GM21723 (cell line): ENCODE measurements at regions not wholly inside any gene's neighbourhood (a gene's known extent, or its start where the extent isn't known, plus 50 kb on each side); places are given as distances from the start of the nearest gene placed in this dataset.

Experiments
- ATAC-seq: cut with Tn5 transposase; IDR thresholded peaks from one replicate; pipeline ENCODE4 v1.9.1; 2021; ENCODE audit warnings: mild to moderate bottlenecking, moderate library complexity; ENCODE audit not compliant: unreplicated experiment

- ATAC-seq, result no peak
Observed at GRCh38 chr13:100941377-100942368, 267.1 kb upstream of the TMTC4 start.

DNA sequence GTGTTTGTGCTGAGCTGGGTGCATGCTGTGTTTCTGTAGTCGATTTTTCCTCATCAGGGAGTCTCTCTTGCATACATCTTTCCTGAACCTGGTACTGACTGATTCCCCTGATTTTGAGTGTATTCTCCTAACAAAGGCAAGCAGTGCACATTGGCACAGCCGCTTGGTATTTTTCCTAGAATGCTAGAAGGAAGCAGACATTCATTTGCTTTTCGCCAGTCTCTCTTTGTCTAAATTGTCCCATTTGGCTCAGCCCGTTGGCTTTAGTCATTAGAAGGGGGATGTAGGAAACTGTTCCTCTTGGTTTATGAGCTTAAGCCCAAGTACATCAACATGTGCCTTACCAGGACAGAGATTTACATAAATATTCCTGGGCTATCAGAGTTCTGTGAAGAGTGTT lies 266.1 kb upstream of the TMTC4 start:
- no peak for ATAC-seq

DNA sequence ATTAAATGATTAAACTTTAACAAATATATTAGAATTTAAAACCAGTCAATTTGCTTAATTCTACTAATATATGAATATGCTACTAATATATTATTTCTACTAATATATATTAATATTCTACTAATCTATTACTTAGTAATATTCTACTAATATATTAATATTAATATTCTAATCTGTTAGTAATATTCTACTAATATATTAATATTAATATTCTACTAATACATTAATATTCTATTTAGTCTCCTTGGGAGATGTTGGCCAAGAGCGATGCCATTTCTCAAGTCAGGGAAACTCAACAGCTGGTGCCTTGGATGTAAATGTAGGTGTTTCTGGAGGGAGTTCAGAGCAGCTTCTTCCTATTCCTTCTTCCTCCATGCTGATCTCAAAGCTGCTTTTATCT lies 259.2 kb upstream of the TMTC4 start:
- ATAC-seq, result no peak

- no peak for ATAC-seq
Observed at GRCh38 chr13:100922599-100922998, 248.0 kb upstream of the TMTC4 start.

DNA sequence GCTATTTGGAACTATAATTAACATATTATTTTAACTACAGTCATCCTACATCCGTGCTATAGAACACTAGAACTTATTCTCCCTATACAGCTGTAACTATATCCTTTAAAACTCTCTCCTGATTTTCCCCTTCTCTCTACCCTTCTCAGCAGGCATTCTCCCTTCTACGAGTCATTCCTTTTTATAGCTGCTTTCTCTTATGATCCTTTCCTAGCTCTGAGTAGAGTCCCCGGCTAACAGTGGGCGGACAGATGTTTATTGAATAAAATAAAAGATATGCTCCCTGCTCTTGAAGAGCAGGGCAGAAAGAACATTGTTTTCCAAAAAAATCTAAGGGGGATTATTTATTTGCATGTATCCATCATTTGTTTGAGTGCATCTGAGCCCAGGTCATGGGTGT lies 246.5 kb upstream of the TMTC4 start:
- ATAC-seq, result no peak

GRCh38 chr13:100917011-100917410 lies 242.4 kb upstream of the TMTC4 start:
- peak; percentile 68 for ATAC-seq

DNA sequence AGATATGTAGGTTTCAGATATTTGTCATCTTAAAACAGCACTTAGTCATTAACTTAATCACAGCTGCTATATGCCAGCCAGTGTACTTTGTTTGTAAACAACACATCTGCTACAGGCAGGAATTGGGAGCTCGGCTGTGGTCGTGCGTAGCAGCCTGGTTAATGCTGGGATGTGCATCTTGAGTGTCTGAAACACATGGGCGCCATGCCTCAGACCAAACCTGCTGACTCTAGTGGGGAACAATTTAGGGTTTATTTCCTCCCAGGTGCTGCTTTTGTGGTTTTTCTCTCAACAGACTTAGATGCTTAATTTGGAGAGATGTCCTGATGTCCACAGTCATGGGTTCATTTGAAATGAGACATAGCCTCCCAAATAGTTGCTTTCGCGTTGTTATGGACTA lies 238.5 kb upstream of the TMTC4 start:
- no peak for ATAC-seq

DNA sequence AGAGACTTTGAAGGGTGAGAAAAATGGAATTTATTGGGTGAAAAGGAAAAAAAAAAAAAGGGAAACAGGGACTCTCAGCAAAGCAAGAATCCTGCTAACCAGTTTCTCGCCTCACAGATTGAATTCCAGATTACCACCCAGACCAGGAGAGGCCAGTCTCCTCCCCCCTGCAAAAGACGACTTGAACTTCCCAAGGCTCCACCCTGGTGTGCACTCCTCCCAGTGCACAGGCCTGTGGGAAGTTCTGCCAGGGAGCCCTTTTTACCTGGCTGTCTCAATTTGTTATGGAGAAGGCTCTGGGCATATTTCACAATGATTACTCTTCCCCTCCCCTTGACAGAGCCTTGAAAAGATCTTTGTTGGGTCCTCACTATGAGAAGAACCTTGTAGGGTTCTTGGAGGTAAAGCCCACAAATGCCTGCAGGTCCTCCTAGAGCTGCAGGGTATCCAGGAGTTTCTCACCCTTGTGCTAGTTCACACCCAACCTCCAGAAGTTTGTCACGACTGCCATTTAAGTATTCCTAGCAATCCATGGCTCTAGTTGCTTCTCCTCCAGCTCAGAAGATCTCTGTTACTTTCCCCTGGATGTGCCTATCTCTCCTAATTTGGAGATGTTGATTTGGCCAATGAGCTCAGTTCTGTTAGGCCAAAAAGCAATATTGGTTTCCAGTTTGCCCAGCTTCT lies 229.8 kb upstream of the TMTC4 start:
- no peak for ATAC-seq

GRCh38 chr13:100899720-100900316 lies 225.2 kb upstream of the TMTC4 start:
- no peak for ATAC-seq

GRCh38 chr13:100898431-100898830 lies 223.8 kb upstream of the TMTC4 start:
- ATAC-seq, result no peak

GRCh38 chr13:100895651-100896050 lies 221.1 kb upstream of the TMTC4 start:
- no peak for ATAC-seq

DNA sequence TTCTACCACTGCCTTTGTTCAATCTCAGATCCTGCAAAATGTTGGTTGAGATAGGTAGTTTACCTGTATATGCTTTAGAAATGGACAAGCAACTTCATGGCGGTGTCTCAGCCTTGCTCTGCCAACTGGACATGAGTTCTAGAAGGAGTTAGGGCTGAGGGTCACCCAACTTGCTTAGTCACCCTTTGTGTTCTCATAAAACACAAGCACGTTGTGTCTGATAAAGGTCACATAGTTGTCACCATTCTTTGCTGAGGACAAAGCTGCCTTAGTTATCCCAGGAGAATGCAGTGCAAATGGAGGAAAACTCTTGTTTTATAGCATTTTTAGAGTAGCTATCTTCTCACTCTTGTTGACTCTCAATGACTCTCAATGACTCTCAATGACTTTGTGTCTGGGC lies 218.4 kb upstream of the TMTC4 start:
- ATAC-seq, result no peak

DNA sequence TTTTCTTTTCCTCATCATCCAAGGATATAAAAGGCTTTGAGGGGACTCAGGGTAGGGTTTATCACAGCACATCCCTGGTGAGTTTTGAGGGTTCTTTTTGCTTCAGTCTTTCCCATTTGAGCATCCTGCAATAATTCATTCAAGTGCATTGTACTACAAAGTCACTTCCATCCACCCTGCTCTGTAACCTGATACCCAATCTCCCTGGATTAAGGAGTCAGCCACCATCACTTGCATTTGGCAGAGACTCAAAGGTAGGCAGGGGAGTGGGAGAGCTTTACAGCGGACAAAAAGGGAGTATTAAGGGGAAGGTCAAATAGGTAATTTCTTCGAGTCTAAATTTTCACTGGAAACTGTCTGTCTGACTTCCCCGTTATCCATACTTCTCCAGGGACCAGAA lies 216.1 kb upstream of the TMTC4 start:
- ATAC-seq, result no peak

DNA sequence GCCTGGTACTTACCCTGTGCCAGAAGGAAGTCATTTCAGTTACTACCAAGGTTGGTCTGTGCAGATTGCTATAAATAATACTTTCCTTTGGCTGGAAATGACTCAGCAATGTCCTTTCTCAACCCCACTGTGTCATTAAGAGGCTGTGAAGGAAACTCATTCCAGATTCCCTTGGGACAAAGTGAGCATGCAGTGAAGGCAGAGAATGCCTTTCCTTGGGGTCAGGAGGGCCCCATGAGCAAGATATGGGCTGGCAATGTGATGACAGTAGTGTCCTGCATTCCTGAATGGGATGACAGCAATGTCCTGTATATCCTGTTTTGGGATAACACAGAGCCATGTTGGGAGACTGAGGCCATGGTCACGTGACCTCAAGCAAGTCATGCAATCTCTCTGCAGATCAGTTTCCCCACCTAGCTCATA lies 213.1 kb upstream of the TMTC4 start:
- no peak for ATAC-seq

DNA sequence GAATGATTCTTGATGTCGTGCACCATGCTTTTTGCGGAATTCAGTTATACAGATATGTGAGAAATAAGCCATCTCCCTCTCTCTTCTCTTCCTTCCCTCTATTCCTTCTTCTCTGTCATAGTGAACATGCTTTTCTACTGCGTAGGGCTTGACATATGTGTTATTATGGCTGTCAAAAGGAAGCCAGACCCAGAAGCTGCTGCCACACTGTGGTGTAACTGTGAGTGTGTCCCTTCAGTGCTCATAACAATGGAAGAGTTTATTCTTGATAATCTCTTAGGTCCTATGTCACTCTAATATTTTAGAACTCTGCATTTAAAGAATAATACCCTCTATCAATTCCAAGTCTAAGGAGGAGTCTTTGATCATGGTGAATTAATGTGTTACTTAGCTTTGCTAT lies 208.9 kb upstream of the TMTC4 start:
- ATAC-seq, result no peak

GRCh38 chr13:100881291-100881864 lies 206.8 kb upstream of the TMTC4 start:
- no peak for ATAC-seq

- ATAC-seq, result no peak
Observed at GRCh38 chr13:100880166-100880565, 205.6 kb upstream of the TMTC4 start.

DNA sequence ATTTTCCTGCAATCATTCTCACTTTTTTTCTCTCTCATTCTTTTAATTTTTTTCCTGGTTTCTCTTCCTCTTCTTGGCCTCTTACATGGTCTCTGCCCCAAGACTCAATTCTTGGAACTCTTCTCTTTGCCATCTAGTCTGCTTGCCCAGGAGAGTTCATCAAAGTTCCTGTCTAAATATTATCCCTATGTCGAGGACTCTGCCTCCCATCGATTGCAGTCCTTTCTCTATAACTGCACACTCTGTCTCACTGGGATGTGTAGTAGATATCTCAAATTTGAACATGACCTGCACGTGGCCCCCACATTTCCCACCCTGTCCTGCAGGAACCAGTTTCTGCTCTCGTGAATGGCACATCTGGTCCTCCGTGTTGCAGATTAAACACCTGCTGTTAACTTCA lies 204.7 kb upstream of the TMTC4 start:
- ATAC-seq, result no peak

DNA sequence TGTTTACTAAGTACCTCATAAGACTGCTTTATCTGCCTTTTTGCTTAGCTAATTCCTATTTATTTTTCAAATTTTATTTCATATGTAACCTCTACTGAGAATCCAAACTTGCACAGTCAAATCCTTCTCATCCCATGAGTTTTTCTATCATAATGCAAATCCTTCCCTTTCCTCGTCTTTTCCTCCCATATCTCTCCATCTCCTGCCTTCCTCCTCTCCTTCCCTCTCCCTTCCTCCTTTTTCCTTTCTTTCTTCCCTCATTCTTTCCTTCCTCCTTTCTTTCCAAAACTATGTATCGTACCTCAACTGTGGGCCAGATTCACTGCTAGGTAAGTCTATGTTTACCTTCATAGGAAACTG lies 201.4 kb upstream of the TMTC4 start:
- no peak for ATAC-seq

GRCh38 chr13:100875392-100876043 lies 200.9 kb upstream of the TMTC4 start:
- ATAC-seq, result peak; percentile 67

DNA sequence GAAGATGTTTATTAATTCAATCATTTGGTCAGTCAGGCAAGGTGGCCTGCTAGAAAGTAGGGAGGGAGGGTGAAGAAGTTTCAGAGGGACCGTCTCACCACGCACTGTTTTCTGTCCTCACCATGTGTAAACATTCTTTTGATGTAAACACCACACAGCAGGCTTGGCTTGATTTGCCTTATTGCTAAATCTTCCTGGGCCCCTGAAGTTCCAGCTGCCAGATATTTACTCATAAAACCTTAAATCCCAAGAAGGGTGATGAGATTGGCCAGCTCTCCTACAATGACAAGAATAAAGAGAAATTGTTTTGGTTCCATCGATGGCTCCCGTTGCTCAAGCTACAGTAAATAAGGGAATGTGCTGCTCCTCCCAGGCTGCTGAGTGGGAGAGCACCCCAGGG lies 198.2 kb upstream of the TMTC4 start:
- no peak for ATAC-seq
